NCI-H748 treated with DMSO at 0.1 percent for 48 hours (cell line): ENCODE measurements at regions not wholly inside any gene's neighbourhood (a gene's known extent, or its start where the extent isn't known, plus 50 kb on each side); places are given as distances from the start of the nearest gene placed in this dataset.

Experiments
- DNase-seq: peaks from one replicate; lab custom pipeline; 2025; lab: John Stamatoyannopoulos, UW

GRCh38 chr1:112040891-112041740, 51.6 kb upstream of the KCND3 start:
- no peak for DNase-seq

- no peak for DNase-seq
Observed at GRCh38 chr1:112043901-112044300, 54.4 kb upstream of the KCND3 start.

- no peak for DNase-seq
Observed at GRCh38 chr1:112044745-112045144, 55.3 kb upstream of the KCND3 start.

- no peak for DNase-seq
Observed at GRCh38 chr1:112046630-112047029, 57.2 kb upstream of the KCND3 start.

- no peak for DNase-seq
Observed at GRCh38 chr1:112048421-112048820, 59.0 kb upstream of the KCND3 start.

- no peak for DNase-seq
Observed at GRCh38 chr1:112054510-112054909, 65.0 kb upstream of the KCND3 start.

- DNase-seq, result no peak
Observed at GRCh38 chr1:112056354-112056753, 66.9 kb upstream of the KCND3 start.

GRCh38 chr1:112057736-112058135, 68.3 kb upstream of the KCND3 start:
- no peak for DNase-seq

GRCh38 chr1:112058815-112059450, 69.5 kb upstream of the KCND3 start:
- DNase-seq, result no peak

GRCh38 chr1:112059679-112060078, 70.2 kb upstream of the KCND3 start:
- DNase-seq, result no peak

GRCh38 chr1:112060261-112060660, 70.8 kb upstream of the KCND3 start:
- DNase-seq, result no peak

GRCh38 chr1:112061056-112061455, 71.6 kb upstream of the KCND3 start:
- DNase-seq, result no peak

GRCh38 chr1:112061901-112062320, 72.4 kb upstream of the KCND3 start:
- DNase-seq, result no peak

GRCh38 chr1:112063781-112064728, 74.6 kb upstream of the KCND3 start:
- no peak for DNase-seq

- no peak for DNase-seq
Observed at GRCh38 chr1:112067989-112068388, 78.5 kb upstream of the KCND3 start.

- no peak for DNase-seq
Observed at GRCh38 chr1:112070677-112071076, 81.2 kb upstream of the KCND3 start.

GRCh38 chr1:112074711-112075110, 85.2 kb upstream of the KCND3 start:
- no peak for DNase-seq

- DNase-seq, result no peak
Observed at GRCh38 chr1:112075566-112075965, 86.1 kb upstream of the KCND3 start.

- DNase-seq, result no peak
Observed at GRCh38 chr1:112079446-112079845, 90.0 kb upstream of the KCND3 start.

- DNase-seq, result no peak
Observed at GRCh38 chr1:112083487-112083886, 94.0 kb upstream of the KCND3 start.

- no peak for DNase-seq
Observed at GRCh38 chr1:112092656-112093371, 103.3 kb upstream of the KCND3 start.

- DNase-seq, result no peak
Observed at GRCh38 chr1:112093372-112093694, 103.9 kb upstream of the KCND3 start.
